SK-N-SH (cell line): ENCODE measurements at regions not wholly inside any gene's neighbourhood (a gene's known extent, or its start where the extent isn't known, plus 50 kb on each side); places are given as distances from the start of the nearest gene placed in this dataset.

Experiments
- JUND ChIP-seq: IDR thresholded peaks from 2 replicates; pipeline ENCODE4 v1.4.0; 2012
- MXI1 ChIP-seq: IDR thresholded peaks from 2 replicates; pipeline ENCODE4 v1.6.1; 2012; ENCODE audit warnings: mild to moderate bottlenecking, low read depth, low read length, improper control_type of control experiment
- POLR2AphosphoS5 ChIP-seq: IDR thresholded peaks from 2 replicates; pipeline ENCODE4 v1.6.1; 2012; ENCODE audit warnings: low read depth, low read length
- TF ChIP-seq, protein P1 (sequence below): fragments of 200-600 bp; sonication (generic); IDR thresholded peaks from 2 replicates; pipeline ENCODE4 v1.6.1; 2017; ENCODE audit warnings: antibody characterized with exemption, mild to moderate bottlenecking, moderate library complexity
- TF ChIP-seq, protein P2 (sequence below): IDR thresholded peaks from 2 replicates; pipeline ENCODE4 v1.4.0; 2012; ENCODE audit warnings: low read depth

GRCh38 chr6:23307516-23307915 is 738.1 kb downstream of the HDGFL1 start:
- TF ChIP-seq, protein P1, sequence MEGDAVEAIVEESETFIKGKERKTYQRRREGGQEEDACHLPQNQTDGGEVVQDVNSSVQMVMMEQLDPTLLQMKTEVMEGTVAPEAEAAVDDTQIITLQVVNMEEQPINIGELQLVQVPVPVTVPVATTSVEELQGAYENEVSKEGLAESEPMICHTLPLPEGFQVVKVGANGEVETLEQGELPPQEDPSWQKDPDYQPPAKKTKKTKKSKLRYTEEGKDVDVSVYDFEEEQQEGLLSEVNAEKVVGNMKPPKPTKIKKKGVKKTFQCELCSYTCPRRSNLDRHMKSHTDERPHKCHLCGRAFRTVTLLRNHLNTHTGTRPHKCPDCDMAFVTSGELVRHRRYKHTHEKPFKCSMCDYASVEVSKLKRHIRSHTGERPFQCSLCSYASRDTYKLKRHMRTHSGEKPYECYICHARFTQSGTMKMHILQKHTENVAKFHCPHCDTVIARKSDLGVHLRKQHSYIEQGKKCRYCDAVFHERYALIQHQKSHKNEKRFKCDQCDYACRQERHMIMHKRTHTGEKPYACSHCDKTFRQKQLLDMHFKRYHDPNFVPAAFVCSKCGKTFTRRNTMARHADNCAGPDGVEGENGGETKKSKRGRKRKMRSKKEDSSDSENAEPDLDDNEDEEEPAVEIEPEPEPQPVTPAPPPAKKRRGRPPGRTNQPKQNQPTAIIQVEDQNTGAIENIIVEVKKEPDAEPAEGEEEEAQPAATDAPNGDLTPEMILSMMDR, result no peak
- TF ChIP-seq JUND, result no peak
- TF ChIP-seq, protein P2, sequence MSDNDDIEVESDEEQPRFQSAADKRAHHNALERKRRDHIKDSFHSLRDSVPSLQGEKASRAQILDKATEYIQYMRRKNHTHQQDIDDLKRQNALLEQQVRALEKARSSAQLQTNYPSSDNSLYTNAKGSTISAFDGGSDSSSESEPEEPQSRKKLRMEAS, result no peak
- no peak for TF ChIP-seq POLR2AphosphoS5
- TF ChIP-seq MXI1, result no peak
